COLO829 (cell line): ENCODE measurements at regions not wholly inside any gene's neighbourhood (a gene's known extent, or its start where the extent isn't known, plus 50 kb on each side); places are given as distances from the start of the nearest gene placed in this dataset.

Source experiments
- DNase-seq: peaks from one replicate; pipeline ENCODE4 v3.0.0; 2012; ENCODE audit warnings: low spot score

DNA sequence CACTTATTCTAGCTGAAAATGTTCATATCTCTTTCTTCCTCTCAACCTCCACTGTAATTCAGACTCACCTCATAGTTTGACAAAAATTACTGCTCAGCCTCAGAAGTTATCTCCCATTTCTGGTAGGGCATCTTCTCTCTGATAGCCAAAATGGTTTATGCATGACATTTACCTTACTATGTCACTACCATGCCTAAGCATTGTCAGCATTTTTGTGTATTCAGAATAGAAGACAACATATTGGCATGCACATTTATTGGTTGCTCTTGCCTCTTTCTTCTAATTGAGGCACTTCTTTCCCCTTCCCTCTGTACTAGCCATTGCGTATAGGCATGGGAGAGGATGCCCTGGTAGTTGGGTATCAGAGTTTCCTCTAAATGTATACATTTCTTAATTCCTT lies 406.1 kb upstream of the DCC start:
- no peak for DNase-seq

DNA sequence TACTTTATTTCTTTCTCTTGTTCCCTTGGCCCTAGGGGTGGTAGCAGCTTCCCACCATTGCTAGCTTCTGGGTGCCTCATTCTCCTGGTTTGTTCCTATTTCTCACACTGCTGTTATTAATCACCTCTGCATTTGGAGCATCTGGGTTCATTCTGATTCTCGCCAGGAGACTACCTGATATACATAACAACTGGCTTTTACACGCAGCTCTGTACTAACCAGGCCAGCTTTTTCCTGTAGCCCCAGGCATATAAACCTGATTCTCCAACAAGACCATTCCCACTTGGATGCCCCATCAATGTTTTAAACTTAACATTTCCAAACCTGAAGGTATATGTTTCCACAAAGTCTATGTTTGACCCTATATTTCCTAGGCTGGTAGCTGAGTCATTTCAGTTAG lies 403.9 kb upstream of the DCC start:
- DNase-seq: no peak

DNA sequence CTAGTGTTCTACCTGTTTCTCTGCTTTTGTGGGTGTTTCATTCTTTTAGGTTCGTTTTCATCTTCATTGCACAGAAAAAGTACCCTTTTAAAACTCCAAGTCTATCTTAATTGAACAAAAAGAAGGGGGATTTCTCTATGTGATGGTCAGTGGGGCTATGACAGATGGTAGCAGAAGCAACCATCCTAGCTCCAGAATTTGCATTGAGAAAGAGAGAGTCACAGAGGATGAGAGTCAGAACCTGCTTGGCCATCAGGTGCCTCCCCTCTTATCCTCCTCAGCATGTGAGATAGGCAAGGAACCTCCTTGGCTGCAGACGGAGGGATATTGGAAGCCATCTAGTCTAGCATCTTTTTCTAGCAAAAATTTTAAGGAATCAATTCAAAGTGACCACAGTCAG lies 398.0 kb upstream of the DCC start:
- DNase-seq: no peak

DNA sequence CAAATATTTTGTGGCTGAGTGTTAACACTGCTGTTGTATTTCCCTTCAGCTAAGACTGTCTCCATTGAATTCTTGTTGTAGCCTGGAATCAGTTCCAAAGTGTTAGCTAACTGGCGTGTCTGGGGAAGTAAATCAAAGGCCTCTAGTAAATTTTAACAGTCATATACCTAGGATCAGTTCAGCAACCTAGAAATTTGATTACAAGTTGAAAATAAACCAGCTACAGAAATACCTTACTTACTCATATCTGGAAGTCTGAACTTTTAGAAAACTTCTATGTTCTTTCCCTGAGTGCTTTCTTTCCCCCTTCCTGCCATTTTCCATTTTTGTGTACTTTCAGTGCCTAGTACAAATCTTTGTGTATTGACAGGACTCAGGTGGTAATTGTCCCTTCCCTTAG lies 396.7 kb upstream of the DCC start:
- DNase-seq: no peak

DNA sequence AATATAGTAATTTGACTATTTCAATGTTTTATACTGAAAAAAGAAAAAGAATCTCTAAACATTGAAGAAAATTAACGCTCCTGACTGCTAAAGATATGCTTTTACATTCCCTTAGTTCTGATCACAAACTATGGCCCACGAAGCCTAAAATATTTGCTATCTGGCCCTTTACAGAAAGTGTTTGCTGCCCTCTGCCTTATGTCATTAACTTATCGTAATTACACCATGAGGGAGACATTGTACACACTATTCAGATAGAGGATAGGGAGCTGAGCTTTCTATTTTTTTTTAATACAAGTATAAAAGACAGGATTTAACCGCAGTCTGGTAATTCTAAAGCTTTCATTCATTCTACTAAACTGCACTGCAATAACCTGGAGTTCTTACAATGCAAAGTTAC lies 393.1 kb upstream of the DCC start:
- no peak for DNase-seq

DNA sequence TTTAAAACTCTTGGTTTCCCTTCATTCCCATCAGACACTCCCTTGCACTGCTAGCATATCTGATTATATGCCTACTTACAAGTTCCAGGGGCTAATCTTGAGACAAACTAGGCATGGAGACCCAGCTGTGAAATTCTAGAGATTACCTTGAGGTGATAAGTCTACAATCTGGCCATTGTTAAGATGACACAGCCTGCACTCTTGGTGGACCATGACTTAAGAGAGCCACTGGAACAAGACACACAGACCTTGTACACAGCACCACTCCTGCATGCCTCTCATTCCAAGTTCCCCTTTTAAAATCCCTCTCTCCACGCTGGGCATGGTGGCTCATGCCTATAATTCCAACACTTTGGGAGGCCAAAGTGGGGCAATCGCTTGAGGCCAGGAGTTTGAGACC lies 387.2 kb upstream of the DCC start:
- no peak for DNase-seq

DNA sequence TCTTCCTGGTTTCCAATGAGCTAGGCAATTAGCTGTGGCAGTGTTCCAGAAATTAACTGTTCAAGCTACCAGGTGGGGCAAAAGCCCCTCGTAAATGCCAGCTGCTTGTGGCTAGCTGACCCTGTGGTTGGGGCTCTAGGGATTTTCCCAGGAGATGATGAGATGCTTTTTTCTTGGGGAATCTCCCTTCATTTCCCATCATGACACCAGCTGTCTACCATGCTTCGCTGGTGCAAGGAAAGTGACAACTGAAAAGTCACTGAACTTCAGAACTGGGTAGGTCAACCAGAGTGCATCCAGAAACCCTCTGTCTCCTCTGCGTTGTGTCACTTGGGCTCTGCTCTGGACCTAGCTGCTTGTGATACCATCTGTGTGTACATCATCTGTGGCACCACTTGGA lies 386.5 kb upstream of the DCC start:
- DNase-seq: no peak

DNA sequence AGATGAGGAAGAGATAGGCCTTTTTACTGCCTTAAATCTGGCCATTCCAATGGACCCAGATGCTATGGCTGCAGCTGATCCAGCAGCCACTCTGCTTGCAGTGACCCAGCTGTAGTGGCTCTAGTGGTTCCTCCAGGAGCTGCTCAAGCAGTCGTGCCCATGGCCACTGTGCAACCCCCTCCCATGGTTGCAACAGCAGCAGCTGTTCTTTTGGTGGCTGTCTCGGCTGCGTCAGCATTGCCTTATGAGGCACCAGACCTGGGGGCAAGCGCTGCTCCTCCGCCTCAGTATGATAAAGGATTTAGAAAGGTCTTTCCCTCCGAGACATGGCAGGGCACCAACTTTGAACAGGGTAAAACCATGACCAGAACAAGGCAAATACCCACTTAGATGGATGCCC lies 384.9 kb upstream of the DCC start:
- DNase-seq: no peak

DNA sequence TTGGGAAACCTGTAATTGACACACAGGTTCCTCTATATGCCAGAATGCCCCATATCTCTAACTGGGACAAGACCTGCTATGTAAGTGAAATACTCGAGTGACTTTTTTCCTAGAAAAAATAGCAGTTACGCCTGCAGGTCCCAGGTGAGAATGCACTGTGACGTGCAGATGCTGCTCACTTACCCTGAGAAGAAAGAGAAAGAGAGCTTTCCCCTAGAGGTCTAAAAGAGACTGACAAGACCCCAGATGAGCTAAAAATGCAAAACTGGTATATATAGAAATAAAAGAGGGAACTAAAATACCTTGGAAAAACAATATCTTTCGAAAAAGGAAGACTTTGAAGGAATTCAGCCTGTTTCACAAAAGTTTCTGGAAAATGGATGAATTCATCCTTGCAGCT lies 383.0 kb upstream of the DCC start:
- DNase-seq: no peak

DNA sequence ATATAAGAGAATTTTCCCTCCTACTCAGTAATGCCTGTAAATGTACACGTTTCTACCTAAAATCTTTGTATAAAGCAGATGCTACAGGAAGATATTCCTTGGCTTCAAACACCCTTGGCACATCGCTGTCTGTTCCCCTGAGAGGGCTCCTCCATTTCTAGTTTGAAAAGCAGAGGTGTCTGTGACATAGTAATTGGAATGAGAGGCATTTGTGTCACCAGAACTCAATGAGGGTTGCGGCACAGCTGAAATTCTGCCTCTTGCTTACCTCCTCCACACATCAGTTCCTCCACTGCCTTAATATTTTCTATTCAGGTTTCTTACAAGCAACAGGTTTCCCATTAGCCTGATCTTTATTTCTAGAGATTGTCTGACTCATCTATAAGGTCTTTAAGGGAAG lies 359.9 kb upstream of the DCC start:
- no peak for DNase-seq

DNA sequence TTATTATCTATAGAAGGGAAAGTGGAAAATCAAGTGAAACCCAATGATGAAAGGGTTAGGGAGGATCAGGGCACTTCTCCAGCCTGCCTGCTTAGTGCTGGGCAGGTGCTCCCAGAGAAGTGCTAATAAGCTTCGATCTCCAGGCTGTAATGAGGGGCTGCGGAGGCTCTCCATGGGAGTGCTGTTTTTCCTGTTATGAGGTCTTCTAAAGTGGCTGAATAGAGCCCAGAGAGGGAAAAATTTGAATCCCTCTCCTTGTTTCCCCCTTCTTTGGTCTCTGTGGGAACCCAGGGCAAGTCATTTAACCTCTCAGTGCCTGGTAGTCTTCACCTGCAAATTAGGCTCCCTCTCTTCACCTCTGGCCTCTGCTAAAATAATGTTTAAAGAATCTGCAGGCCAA lies 351.7 kb upstream of the DCC start:
- DNase-seq: no peak

DNA sequence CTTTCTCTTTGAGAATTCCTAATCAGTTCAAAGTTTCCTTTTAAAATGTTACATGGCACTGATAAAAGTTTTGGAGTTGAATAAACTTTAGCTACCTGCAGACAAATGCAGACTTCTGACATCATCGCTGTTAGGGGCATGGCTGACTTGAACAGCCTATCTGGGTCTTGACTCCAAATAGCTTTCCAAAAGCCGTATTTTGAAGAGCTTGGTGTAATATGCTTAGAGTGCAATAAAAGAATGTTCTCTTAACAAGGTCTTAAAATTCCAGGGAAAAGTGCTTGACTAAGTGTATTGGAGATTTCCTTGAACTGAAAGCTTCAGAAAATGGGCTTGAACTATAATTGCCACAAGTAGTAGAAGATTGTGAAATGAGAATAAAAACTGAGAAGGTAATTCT lies 342.9 kb upstream of the DCC start:
- DNase-seq: no peak

DNA sequence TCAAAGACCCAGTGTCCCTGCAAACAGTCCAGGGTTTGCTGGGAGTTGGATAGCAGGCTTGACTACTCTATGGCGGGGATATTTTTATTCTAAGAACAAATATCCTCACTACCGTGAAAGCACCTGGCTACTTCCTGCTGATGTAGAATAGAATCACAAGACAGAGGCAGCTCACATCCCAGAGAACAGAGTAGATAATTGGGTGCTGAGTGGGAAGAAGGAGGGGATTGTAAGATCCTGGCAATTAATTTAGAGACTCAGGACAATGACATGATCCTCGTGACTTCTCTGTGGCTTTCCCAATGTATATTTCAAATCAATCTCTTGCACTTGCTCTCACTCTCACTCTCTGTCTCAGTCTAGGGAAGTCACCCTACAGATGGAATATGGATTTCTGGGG lies 341.9 kb upstream of the DCC start:
- DNase-seq: no peak

DNA sequence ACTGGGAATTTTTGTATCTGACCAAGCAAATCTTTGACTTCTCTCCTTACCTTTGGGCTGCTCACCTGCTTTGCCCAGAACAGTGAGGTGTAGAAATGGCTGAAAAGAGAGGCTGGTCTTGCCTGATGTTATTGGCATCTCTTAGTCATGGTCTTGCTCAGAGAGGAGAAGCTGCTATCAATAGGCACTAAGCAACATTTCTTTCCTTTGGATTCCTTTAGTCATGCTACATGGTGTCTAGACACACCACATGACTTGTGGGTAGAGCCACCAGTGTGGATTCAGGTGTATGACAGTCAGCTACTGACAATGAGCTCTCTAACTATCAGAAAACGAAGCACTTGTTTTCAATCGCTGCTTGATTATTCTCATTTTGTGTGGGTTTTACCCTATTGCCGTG lies 341.3 kb upstream of the DCC start:
- no peak for DNase-seq

DNA sequence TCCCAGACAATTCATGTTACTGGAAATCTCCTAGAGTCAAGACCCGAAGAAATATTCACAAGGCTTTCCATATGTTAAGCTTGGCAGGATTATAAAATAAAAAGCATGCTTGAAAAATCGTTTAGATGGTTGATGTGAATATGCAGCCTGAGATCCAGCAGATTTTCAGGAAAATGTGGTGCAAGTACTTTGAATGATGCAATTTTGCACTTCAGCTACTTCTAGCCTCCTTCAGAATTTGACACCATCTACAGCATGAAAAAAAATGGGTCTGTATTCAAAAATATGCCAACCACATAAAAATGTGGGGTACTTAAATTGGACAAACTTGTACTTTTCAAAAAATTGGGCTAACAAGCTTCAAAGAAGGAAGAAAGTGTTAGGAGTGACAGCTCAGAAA lies 340.6 kb upstream of the DCC start:
- DNase-seq: no peak

DNA sequence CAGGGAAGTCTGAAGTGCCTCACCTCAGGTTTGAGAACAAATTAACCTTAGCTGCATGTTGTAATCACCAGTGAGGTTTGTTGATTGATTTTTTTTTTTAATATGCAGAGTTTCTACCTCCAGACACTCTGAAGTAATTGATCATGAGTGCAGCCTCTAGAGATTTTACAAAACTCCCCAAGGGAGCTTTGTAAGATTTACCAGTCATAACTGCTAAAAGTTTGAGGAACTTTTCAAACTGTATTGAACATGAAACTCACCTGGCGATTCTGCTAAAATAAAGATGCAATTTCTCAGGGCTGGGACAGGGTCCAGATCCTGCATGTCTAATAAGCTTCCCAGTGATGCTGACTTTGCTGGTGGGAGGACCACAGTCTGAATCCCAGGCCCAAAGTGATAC lies 339.6 kb upstream of the DCC start:
- no peak for DNase-seq

DNA sequence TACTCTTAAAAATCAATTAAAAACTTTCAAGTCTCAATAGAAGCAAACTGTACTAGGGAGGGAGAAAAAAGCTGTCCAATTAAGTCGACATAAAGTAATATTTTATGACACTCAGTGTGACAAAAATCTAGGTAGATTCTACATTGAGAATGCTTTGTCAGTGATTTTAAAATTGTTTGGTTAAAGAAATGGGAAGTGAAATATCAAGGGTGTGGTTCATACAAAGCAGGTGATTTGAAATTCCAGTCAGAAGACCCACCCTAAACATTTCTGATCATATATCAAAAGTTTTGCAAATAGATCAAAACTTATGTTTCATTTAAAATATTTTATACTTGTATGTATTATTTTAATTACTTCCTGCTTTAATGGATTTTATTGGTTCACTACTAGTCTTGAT lies 338.9 kb upstream of the DCC start:
- DNase-seq: no peak

DNA sequence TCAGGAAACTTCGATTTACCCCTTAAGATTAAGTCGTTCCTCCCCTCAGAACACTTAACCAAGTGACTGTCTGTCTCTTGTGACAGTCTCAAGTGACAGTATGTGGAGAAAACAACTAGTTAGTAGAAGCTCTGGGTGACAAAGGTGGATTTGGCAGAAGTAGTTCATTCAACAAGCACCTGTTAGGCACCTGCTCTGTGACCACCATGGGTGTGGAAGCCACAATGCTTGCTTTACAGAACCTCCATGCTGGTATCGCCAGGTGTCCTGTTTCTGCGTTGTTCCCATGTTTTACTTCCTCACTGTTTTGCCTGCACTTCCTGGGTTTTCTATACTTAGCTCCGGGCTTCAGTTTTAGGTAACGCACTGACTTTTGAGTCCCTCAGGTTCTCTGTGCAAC lies 337.4 kb upstream of the DCC start:
- DNase-seq: no peak

DNA sequence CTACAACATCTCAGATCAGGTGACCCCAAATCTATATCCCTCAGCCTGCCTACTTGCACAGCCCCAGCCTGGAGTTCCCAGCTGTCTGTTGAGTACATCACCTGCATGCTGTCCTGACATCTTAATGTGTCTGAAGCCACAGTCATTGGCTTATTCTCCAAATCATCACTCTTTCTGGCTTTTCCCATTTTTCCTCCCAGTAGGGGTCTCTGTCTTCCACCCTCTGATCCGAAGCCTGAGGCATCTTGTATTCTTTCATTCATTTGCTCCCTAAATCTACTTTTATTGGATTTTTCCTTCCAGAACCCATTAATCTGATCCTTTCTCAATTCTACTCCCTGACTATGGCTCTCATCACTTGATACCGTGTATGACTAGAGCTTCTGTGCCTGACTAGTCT lies 332.9 kb upstream of the DCC start:
- DNase-seq: no peak

DNA sequence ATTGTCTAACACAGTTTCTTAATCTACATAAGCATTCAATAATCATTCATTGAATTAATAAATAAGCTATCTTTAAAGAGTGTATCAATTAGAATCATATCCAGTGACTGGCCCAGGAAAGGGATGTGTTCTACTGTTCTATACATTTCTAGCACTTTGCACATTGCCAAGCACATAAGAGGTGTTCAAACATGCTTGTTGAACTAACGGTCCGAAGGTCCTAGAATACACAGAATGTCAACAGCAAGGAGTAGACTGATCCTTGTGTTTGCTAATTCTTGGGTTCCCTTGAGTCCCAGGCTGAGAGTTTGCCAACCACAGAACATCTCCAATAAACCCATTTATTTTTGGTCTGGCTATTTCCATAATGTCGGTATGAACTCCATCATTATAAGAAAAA lies 331.7 kb upstream of the DCC start:
- no peak for DNase-seq

DNA sequence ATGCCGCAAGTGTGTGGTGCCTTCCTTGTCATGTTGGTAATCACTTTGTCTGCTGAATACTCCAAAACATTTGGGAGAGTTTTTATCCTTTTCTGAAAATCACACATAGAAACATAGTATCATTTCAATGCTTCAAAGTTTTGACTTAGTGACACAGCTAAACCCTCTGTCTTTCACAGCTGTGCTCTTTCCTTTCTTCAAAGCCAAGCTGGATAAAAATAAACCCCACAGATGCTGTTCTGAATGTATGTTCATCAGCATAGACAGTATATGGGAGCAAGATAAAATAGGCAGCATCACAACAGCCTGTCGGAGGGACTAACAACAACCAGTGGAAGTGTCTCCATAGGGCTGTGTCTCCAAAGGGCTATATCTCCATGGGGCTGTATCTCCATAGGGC lies 331.3 kb upstream of the DCC start:
- no peak for DNase-seq

DNA sequence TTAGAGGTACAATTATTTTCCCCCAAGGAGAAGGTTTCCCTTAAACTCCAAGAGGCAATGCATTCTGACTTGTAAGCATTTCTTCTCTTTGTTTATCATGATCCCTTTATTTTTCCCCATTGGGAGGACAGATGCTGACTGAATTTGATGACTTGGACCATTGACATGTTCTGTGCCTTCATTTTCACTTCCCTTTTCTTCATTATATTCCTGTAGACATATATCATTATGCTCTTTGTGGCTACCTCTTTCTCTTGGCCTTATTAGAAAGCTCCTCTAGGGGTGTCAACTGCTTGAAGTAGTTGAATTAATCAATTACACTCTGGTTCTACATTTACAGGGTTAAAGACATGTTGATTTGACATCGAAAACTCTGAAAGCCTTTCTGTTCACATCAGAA lies 330.0 kb upstream of the DCC start:
- DNase-seq: no peak

DNA sequence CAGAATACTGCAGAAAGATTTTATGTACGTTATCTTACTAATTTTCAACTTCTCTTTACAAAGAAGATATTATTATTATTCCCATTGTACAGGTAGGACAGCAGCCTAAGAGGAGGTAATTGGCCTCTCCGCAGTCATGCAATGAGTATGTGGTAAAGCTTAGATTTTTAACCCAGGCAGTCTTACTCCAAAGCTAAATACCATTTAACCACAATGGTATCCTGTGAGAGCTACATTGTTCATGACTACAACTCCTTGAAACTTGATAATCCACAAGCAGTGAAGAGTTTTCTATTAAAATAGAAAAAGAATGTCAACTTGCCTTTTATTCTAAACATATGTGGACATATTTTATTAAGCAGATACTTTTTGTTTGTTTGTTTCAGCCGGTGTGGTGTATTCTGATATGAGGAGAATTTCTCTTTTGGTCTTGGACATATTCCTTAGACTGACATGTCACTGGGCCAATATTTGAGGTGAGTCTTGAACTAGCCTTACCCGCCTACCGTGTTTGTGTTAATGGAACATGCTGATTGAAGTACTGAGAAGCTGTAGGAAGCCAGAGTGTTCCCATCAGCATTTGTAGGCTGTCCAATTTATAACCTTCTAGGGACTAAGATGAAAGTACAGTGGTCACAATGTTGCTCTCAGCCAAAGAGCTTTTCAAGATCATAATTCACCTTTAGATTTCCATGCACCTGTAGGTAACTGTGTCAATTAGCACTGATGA lies 293.9 kb upstream of the DCC start:
- DNase-seq: no peak

DNA sequence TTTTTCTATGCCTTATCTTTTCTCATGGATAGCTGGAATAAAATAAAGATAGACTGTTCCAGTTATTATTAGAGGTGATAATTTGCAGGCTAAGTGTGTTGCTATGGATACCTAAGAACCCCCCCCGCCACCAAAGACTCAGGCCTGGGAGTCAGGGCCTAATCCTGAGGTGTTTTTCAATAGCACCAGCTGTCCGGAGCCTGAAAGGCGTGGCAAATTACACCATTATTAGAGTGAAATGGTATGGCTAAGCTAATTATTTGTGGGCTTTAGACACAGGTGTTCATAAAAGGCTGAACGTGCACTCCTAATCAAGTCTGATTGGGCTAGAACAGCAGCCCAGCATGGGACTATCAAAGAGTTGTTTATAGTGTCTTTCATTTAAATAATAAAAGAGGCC lies 293.2 kb upstream of the DCC start:
- no peak for DNase-seq

DNA sequence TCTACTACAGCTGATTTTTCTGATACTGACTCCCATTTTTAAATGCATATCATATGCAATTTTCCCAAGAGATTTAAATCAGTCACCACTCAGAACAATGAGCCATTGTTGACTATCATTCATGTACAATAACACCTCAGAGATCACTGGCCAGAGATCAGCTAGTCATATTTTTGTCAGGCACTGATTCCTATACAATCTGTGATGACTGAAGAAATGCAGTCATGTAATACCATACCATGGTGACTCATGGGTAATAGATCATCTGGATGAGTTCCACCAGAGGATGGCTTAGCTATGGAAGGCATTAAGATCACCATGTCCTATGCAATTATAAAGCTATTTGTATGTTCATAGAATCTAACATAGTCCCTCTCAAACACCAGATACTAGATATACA lies 285.7 kb upstream of the DCC start:
- no peak for DNase-seq
